SK-N-SH treated with all-trans-retinoic acid at 6 μM for 48 hours (cell line): ENCODE measurements at regions not wholly inside any gene's neighbourhood (a gene's known extent, or its start where the extent isn't known, plus 50 kb on each side); places are given as distances from the start of the nearest gene placed in this dataset.

Source experiments
- CREB5 ChIP-seq: fragments of 250-450 bp; sonication (Bioruptor Pico); IDR thresholded peaks from 2 replicates; pipeline ENCODE4 v1.5.1; 2020; ENCODE audit warnings: low read depth, mild to moderate bottlenecking, moderate library complexity
- CSDC2 ChIP-seq: fragments of 250-450 bp; sonication (Bioruptor Pico); IDR thresholded peaks from 2 replicates; pipeline ENCODE4 v1.5.0; 2020; ENCODE audit warnings: mild to moderate bottlenecking, moderate library complexity
- CSRNP3 ChIP-seq: fragments of 250-450 bp; sonication (Bioruptor Pico); IDR thresholded peaks from 2 replicates; pipeline ENCODE4 v1.5.1; 2021; ENCODE audit warnings: mild to moderate bottlenecking, moderate library complexity
- PATZ1 ChIP-seq: fragments of 250-450 bp; sonication (Bioruptor Pico); IDR thresholded peaks from 2 replicates; pipeline ENCODE4 v1.8.0; 2020; ENCODE audit warnings: mild to moderate bottlenecking, moderate library complexity, borderline replicate concordance
- POU6F1 ChIP-seq: fragments of 250-450 bp; sonication (Bioruptor Pico); IDR thresholded peaks from 2 replicates; pipeline ENCODE4 v1.8.0; 2021; ENCODE audit warnings: low read depth, mild to moderate bottlenecking, moderate library complexity, borderline replicate concordance
- RARB ChIP-seq: fragments of 250-450 bp; sonication (Bioruptor Pico); IDR thresholded peaks from 2 replicates; pipeline ENCODE4 v1.8.0; 2021; ENCODE audit warnings: mild to moderate bottlenecking, moderate library complexity
- SNAI2 ChIP-seq: fragments of 250-450 bp; sonication (Bioruptor Pico); IDR thresholded peaks from 2 replicates; pipeline ENCODE4 v1.5.0; 2020; ENCODE audit warnings: mild to moderate bottlenecking, moderate library complexity
- TOX ChIP-seq: fragments of 250-450 bp; sonication (Bioruptor Pico); IDR thresholded peaks from 2 replicates; pipeline ENCODE4 v1.8.0; 2021; ENCODE audit warnings: mild to moderate bottlenecking, moderate library complexity, borderline replicate concordance
- ZC3H10 ChIP-seq: fragments of 250-450 bp; sonication (Bioruptor Pico); IDR thresholded peaks from 2 replicates; pipeline ENCODE4 v1.5.1; 2021; ENCODE audit warnings: mild to moderate bottlenecking, moderate library complexity
- ZFP30 ChIP-seq: fragments of 450-650 bp; formaldehyde crosslinking; IDR thresholded peaks from 2 replicates; pipeline ENCODE4 v1.5.0; 2022; ENCODE audit warnings: mild to moderate bottlenecking, moderate library complexity
- ZNF565 ChIP-seq: fragments of 450-650 bp; formaldehyde crosslinking; conservative IDR thresholded peaks from 2 replicates; pipeline ENCODE4 v1.5.0; 2020; ENCODE audit warnings: low read depth, mild to moderate bottlenecking, moderate library complexity

- TF ChIP-seq CREB5 (CRISPR knock-in tag) (no peak), ZNF565 (CRISPR knock-in tag) (no peak), POU6F1 (no peak), CSDC2 (no peak), TOX (CRISPR knock-in tag) (no peak), ZC3H10 (no peak), ZFP30 (CRISPR knock-in tag) (no peak), RARB (CRISPR knock-in tag) (no peak), PATZ1 (no peak), CSRNP3 (CRISPR knock-in tag) (no peak), SNAI2 (CRISPR knock-in tag) (no peak)
Observed at GRCh38 chr2:38509314-38509946, 93.3 kb downstream of the HNRNPLL start.
